ENCODE measurements at regions not wholly inside any gene's neighbourhood (a gene's known extent, or its start where the extent isn't known, plus 50 kb on each side); places are given as distances from the start of the nearest gene placed in this dataset.
"Not testable (repeated sequence)": the region's sequence is repeated elsewhere in the genome, so short reads cannot be mapped to it uniquely, and the experiment has no call there.

DNA sequence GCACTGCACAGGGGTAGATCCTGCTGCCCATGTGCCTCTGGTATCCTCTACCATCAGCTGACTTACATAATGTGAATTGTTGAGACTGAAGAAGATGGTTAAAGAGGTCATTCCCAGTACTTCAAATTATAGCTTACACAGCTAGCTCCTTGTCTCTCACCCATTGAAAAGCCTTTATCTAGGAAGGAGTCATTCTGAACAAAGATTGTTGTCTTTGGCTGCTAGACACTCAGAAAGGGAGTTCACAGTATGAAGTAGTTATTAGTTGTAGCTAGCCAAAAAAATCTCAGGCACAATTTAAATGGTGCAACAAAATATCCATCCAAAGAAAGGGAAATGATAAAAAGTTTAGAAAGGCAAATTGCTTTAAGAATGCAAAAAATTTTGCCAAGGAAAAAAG is 102.0 kb upstream of the NREP start:
- DNase-seq, result no peak

GRCh38 chr5:111857623-111858022 is 100.6 kb upstream of the NREP start:
- DNase-seq, result no peak

GRCh38 chr5:111856876-111857466 is 100.0 kb upstream of the NREP start:
- no peak for DNase-seq

- no peak for DNase-seq
Measured at GRCh38 chr5:111855356-111855755, 98.4 kb upstream of the NREP start.

- DNase-seq, result no peak
Measured at GRCh38 chr5:111854186-111854585, 97.2 kb upstream of the NREP start.

DNA sequence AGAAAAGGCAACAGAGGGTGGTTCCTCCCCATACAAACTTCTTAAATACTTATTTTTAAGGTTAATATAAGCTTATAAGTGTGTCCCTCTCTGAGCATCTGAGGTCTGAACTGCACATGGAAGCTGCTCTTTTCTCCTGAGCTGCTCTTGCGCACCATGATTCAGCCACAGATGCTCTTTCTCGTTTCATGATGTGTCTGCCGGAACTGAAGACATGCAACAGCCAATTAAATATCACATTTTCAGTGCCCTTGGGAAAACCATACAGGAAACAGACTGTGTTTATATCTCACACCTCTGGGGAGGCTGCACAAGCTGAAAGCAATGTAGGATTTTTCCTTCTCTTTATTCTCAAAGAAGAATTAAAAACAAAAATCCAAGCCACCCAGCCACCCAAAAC is 96.8 kb upstream of the NREP start:
- DNase-seq, result no peak

DNA sequence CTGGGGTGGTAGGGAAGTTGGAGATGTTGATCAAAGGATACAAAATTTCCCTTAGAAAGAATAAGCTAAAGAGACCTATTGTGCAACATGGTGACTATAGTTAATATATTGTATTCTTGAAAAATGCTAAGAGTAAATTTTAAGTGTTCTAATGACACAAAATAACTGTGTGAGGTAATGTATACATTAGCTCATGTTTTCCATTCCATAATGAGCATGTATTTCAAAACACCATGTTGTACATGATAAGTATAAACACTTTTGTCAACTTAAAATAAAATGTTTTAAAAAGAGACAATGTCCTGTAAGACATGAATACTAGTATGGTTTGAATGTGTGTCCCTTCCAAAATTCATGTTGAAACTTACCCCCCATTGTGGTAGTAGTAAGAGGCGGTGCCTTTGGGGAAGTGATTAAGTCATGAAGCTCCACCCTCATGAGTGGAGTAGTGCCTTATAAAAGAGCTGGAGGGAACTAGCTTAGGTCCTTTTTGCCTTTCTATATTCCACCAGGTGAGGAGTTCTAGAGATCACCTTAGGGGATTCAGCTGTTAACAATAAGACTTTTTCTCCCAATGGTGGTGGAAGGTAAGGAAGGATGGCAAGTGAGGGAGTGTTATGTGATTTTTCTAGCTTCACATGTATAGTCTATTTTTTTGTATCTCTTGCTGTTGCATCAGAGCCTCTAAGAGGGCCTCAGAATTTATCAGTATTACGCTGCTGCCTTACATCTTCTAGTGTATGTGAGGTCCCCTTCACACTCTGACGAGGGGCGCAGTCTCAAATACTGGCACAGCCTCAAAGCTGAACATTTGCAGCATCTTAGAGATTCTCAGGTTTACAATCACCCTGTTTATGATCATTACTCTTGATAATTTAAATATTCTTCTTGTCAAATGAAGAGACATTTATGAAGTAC is 94.9 kb upstream of the NREP start:
- DNase-seq, result no peak

- no peak for DNase-seq
Measured at GRCh38 chr5:111848476-111848875, 91.5 kb upstream of the NREP start.

- no peak for DNase-seq
Measured at GRCh38 chr5:111847052-111847925, 90.3 kb upstream of the NREP start.

- DNase-seq, result no peak
Measured at GRCh38 chr5:111840036-111840674, 83.2 kb upstream of the NREP start.

DNA sequence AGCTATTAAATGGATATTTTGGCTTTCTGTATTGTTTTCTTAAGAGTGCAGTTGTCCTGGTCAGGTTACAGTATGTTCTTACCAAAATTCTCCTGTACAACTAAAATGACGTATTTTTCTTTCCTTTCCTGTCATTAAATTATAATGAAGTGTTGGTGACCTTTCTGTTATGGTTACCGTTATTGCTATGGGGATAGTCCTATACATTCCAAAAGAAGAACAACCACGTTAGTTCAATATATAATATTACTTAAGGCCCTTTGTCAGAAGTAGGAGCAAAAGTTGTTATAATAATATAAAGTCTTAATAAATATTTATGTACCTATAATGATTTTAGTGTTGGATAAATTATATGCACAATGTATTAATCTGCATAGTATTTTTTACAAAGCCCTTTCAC is 82.4 kb upstream of the NREP start:
- DNase-seq, result no peak

- DNase-seq, result no peak
Measured at GRCh38 chr5:111836426-111836825, 79.4 kb upstream of the NREP start.

- DNase-seq, result no peak
Measured at GRCh38 chr5:111834926-111835599, 78.1 kb upstream of the NREP start.

DNA sequence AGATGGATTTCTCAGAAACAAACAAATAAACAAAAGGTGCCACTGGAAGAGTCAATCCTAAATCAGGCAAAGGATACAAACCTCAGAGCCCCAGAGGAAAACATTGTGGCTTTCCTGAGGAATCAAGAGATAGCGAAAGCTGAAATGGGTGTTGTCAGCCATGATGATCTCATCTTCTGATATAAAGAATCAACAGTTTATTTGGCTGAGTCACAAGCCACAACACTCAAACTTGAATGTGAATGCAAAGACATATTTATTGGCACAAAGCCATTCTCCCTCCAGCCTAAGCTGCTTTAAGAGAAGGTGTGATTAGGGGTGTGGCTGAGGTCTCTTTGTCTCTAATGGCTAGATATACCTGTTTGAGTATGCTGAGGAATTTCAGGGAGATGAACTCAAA is 73.3 kb upstream of the NREP start:
- no peak for DNase-seq

GRCh38 chr5:111829701-111830100 is 72.7 kb upstream of the NREP start:
- DNase-seq, result no peak

- DNase-seq, result no peak
Measured at GRCh38 chr5:111826064-111826463, 69.1 kb upstream of the NREP start.

DNA sequence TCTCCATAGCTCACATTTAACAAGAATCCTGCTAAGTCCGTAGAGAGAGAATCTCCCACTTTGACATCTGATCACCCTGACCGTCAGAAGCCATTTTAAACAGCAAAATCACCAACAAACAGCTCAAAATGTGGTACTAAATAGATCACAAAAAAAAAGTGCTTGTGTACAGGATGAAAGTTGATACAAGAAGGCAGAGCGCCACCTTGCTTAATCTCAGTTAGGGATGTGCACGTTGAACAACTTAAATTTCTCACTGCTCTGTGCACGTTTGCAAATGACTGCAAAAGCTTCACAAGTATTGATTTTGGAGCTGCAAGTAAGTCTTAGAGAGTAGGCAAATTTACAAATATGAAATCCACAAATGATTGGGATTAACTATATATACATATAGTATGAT is 63.1 kb upstream of the NREP start:
- DNase-seq, result no peak

GRCh38 chr5:111819028-111819427 is 62.0 kb upstream of the NREP start:
- DNase-seq, result not testable (repeated sequence)

GRCh38 chr5:111813537-111813936 is 56.5 kb upstream of the NREP start:
- DNase-seq, result no peak

DNA sequence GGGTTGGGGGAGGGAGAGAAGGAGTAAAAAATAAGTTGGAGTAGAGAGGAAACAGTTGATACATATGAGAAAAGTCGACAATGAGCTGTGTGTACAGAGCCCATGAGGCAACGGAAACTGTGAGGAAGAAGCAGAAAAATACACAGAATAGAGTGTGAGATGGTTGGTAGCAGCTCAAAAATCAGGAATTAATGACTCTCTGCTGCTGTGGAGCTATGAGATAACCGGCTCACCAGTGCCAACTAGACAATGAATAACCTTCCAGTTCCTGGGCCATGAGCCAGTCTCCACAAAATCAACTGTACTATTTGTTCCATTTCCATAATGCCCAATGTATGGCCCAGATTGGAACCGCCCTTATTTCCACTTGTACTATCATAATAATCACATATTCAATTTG is 53.1 kb upstream of the NREP start:
- DNase-seq, result no peak
